Suprapubic skin (tissue), 4 donors: ENCODE measurements at regions not wholly inside any gene's neighbourhood (a gene's known extent, or its start where the extent isn't known, plus 50 kb on each side); places are given as distances from the start of the nearest gene placed in this dataset.

Experiments used
- DNase-seq, 2 donors: peaks; one replicate each; pipeline ENCODE4 v3.0.0-alpha.2; 2019; ENCODE audit warnings: low spot score in 2 of 2
- H3K27ac ChIP-seq: fragments of 200-600 bp; sonication (generic); one replicate; pipeline ENCODE4 v1.5.1; 2019
- H3K27me3 ChIP-seq: fragments of 200-600 bp; sonication (generic); one replicate; pipeline ENCODE4 v1.5.1; 2019
- H3K36me3 ChIP-seq: fragments of 200-600 bp; sonication (generic); one replicate; pipeline ENCODE4 v1.5.1; 2019
- H3K4me1 ChIP-seq: fragments of 200-600 bp; sonication (generic); one replicate; pipeline ENCODE4 v1.5.1; 2019
- H3K4me3 ChIP-seq: fragments of 200-600 bp; sonication (generic); one replicate; pipeline ENCODE4 v1.5.1; 2019; ENCODE audit warnings: mild to moderate bottlenecking
- H3K9me3 ChIP-seq: fragments of 200-600 bp; sonication (generic); one replicate; pipeline ENCODE4 v1.5.1; 2019
- CTCF ChIP-seq, 2 donors: fragments of 200-600 bp in 1 of 2; fragments of 450-650 bp in 1 of 2; sonication (generic) in 1 of 2; IDR thresholded peaks; one replicate each; pipeline ENCODE4 v1.5.1; 2016 to 2019; ENCODE audit warnings: antibody characterized with exemption in 2 of 2, mild to moderate bottlenecking in 1 of 2, moderate library complexity in 1 of 2
- EP300 ChIP-seq: sonication (generic); formaldehyde crosslinking; IDR thresholded peaks from one replicate; pipeline ENCODE4 v1.6.1; 2017; ENCODE audit warnings: antibody characterized with exemption
- POLR2A ChIP-seq, 2 donors: fragments of 450-650 bp; IDR thresholded peaks; one replicate each; pipeline ENCODE4 v1.6.1; 2017; ENCODE audit warnings: antibody characterized with exemption in 2 of 2, mild to moderate bottlenecking in 2 of 2, moderate library complexity in 2 of 2
- POLR2AphosphoS5 ChIP-seq, 3 donors: sonication (generic); formaldehyde crosslinking; IDR thresholded peaks; one replicate each; pipeline ENCODE4 v1.6.1; 2017; ENCODE audit warnings: antibody characterized with exemption in 3 of 3
- WGBS: methylation state at CpG from one replicate; pipeline ENCODE4 v1.1.5; 2018; 5-methylcytosine and 5-hydroxymethylcytosine counted together

- Histone ChIP-seq H3K9me3 (no peaks in the 10 kb centered on the region), H3K27me3 (no peaks in the 10 kb centered on the region), H3K4me1 (peaks cover 28% of the 10 kb centered on the region), H3K36me3 (no peaks in the 10 kb centered on the region), H3K4me3 (no peak overlapping the region), H3K27ac (no peak overlapping the region)
- WGBS = 64% methylated on average over 5 of the region's 5 CpGs
- no peak for DNase-seq
- no peak for TF ChIP-seq POLR2A (IDR thresholded peaks at IDR 0.05)
- TF ChIP-seq EP300 = no peak
- TF ChIP-seq CTCF (IDR thresholded peaks at IDR 0.05) = no peak
- no peak for TF ChIP-seq POLR2AphosphoS5 (IDR thresholded peaks at IDR 0.05)
Observed at GRCh38 chr4:53659112-53659511, 67.8 kb upstream of the LNX1 start.

GRCh38 chr4:53658029-53658428 lies 66.7 kb upstream of the LNX1 start:
- H3K9me3 ChIP-seq = no peaks in the 10 kb centered on the region
- no peak for DNase-seq
- WGBS = 88% methylated on average over 1 of the region's 1 CpG
- H3K27me3 ChIP-seq = no peaks in the 10 kb centered on the region
- no peak overlapping the region for H3K27ac ChIP-seq
- H3K36me3 ChIP-seq = no peaks in the 10 kb centered on the region
- H3K4me1 ChIP-seq = peaks cover 39% of the 10 kb centered on the region
- no peak overlapping the region for H3K4me3 ChIP-seq
- TF ChIP-seq CTCF (IDR thresholded peaks at IDR 0.05) = no peak
- TF ChIP-seq EP300 = no peak
- no peak for TF ChIP-seq POLR2A (IDR thresholded peaks at IDR 0.05)
- no peak for TF ChIP-seq POLR2AphosphoS5 (IDR thresholded peaks at IDR 0.05)

- WGBS = 35% methylated on average over 7 of the region's 7 CpGs
- no peaks in the 10 kb centered on the region for H3K9me3 ChIP-seq
- H3K4me1 ChIP-seq = peaks cover 44% of the 10 kb centered on the region
- peak overlapping the region; percentile 69 for H3K27ac ChIP-seq
- no peaks in the 10 kb centered on the region for H3K36me3 ChIP-seq
- H3K4me3 ChIP-seq = no peak overlapping the region
- no peak for DNase-seq
- TF ChIP-seq CTCF (IDR thresholded peaks at IDR 0.05) (peak; percentile 54 to 59), EP300 (no peak)
- H3K27me3 ChIP-seq = no peaks in the 10 kb centered on the region
Observed at GRCh38 chr4:53656421-53656981, 65.2 kb upstream of the LNX1 start.

- Histone ChIP-seq H3K4me3 (no peak overlapping the region), H3K4me1 (peaks cover 56% of the 10 kb centered on the region), H3K27ac (peak overlapping the region; percentile 69), H3K27me3 (no peaks in the 10 kb centered on the region), H3K9me3 (no peaks in the 10 kb centered on the region), H3K36me3 (no peaks in the 10 kb centered on the region)
- 15% methylated on average over 5 of the region's 5 CpGs for whole genome bisulfite sequencing
- TF ChIP-seq POLR2A (IDR thresholded peaks at IDR 0.05) = no peak
- no peak for TF ChIP-seq EP300
- no peak for TF ChIP-seq CTCF (IDR thresholded peaks at IDR 0.05)
- TF ChIP-seq POLR2AphosphoS5 (IDR thresholded peaks at IDR 0.05) = peak in 2 of 3 donors; percentile 60 to 84
- DNase-seq = no peak
Observed at GRCh38 chr4:53654300-53654758, 63.0 kb upstream of the LNX1 start.

- H3K36me3 ChIP-seq = no peaks in the 10 kb centered on the region
- peak overlapping the region; percentile 69 for H3K27ac ChIP-seq
- H3K4me3 ChIP-seq = no peak overlapping the region
- peaks cover 56% of the 10 kb centered on the region for H3K4me1 ChIP-seq
- no peak for DNase-seq
- H3K9me3 ChIP-seq = no peaks in the 10 kb centered on the region
- TF ChIP-seq POLR2AphosphoS5 (IDR thresholded peaks at IDR 0.05) = no peak
- TF ChIP-seq CTCF (IDR thresholded peaks at IDR 0.05) = no peak
- H3K27me3 ChIP-seq = no peaks in the 10 kb centered on the region
- 70% methylated on average over 6 of the region's 6 CpGs for WGBS
Observed at GRCh38 chr4:53653484-53654053, 62.3 kb upstream of the LNX1 start.
